SK-N-SH treated with all-trans-retinoic acid at 6 μM for 48 hours (cell line): ENCODE measurements at regions not wholly inside any gene's neighbourhood (a gene's known extent, or its start where the extent isn't known, plus 50 kb on each side); places are given as distances from the start of the nearest gene placed in this dataset.

Experiments
- ARNTL ChIP-seq: fragments of 450-650 bp; formaldehyde crosslinking; IDR thresholded peaks from 2 replicates; pipeline ENCODE4 v1.5.0; 2020; ENCODE audit warnings: low read depth, mild to moderate bottlenecking, moderate library complexity, borderline replicate concordance
- CREB5 ChIP-seq: fragments of 250-450 bp; sonication (Bioruptor Pico); IDR thresholded peaks from 2 replicates; pipeline ENCODE4 v1.5.1; 2020; ENCODE audit warnings: low read depth, mild to moderate bottlenecking, moderate library complexity
- CSDC2 ChIP-seq: fragments of 250-450 bp; sonication (Bioruptor Pico); IDR thresholded peaks from 2 replicates; pipeline ENCODE4 v1.5.0; 2020; ENCODE audit warnings: mild to moderate bottlenecking, moderate library complexity
- CSRNP3 ChIP-seq: fragments of 250-450 bp; sonication (Bioruptor Pico); IDR thresholded peaks from 2 replicates; pipeline ENCODE4 v1.5.1; 2021; ENCODE audit warnings: mild to moderate bottlenecking, moderate library complexity
- ESRRG ChIP-seq: fragments of 250-450 bp; sonication (Bioruptor Pico); IDR thresholded peaks from 2 replicates; pipeline ENCODE4 v1.6.1; 2021; ENCODE audit warnings: mild to moderate bottlenecking
- GLIS3 ChIP-seq: fragments of 250-450 bp; sonication (Bioruptor Pico); IDR thresholded peaks from 2 replicates; pipeline ENCODE4 v1.5.0; 2020; ENCODE audit warnings: mild to moderate bottlenecking, moderate library complexity
- ISL1 ChIP-seq: fragments of 250-450 bp; sonication (Bioruptor Pico); IDR thresholded peaks from 2 replicates; pipeline ENCODE4 v2.1.2; 2022; ENCODE audit warnings: mild to moderate bottlenecking, moderate library complexity
- OSR1 ChIP-seq: fragments of 250-450 bp; sonication (Bioruptor Pico); IDR thresholded peaks from 2 replicates; pipeline ENCODE4 v1.8.0; 2022; ENCODE audit warnings: moderate library complexity, mild to moderate bottlenecking, inconsistent platforms
- PATZ1 ChIP-seq: fragments of 250-450 bp; sonication (Bioruptor Pico); IDR thresholded peaks from 2 replicates; pipeline ENCODE4 v1.8.0; 2020; ENCODE audit warnings: mild to moderate bottlenecking, moderate library complexity, borderline replicate concordance
- POU6F1 ChIP-seq: fragments of 250-450 bp; sonication (Bioruptor Pico); IDR thresholded peaks from 2 replicates; pipeline ENCODE4 v1.8.0; 2021; ENCODE audit warnings: low read depth, mild to moderate bottlenecking, moderate library complexity, borderline replicate concordance
- SNAI2 ChIP-seq: fragments of 250-450 bp; sonication (Bioruptor Pico); IDR thresholded peaks from 2 replicates; pipeline ENCODE4 v1.5.0; 2020; ENCODE audit warnings: mild to moderate bottlenecking, moderate library complexity
- TOX ChIP-seq: fragments of 250-450 bp; sonication (Bioruptor Pico); IDR thresholded peaks from 2 replicates; pipeline ENCODE4 v1.8.0; 2021; ENCODE audit warnings: mild to moderate bottlenecking, moderate library complexity, borderline replicate concordance
- ZFP30 ChIP-seq: fragments of 450-650 bp; formaldehyde crosslinking; IDR thresholded peaks from 2 replicates; pipeline ENCODE4 v1.5.0; 2022; ENCODE audit warnings: mild to moderate bottlenecking, moderate library complexity
- ZNF70 ChIP-seq: fragments of 450-650 bp; formaldehyde crosslinking; IDR thresholded peaks from 2 replicates; pipeline ENCODE4 v1.5.0; 2020; ENCODE audit warnings: mild to moderate bottlenecking, moderate library complexity

GRCh38 chr2:234189786-234190300 is 139.3 kb downstream of the SPP2 start:
- no peak for TF ChIP-seq OSR1
- TF ChIP-seq POU6F1 (CRISPR knock-in tag), result no peak
- TF ChIP-seq CSRNP3, result no peak
- TF ChIP-seq ZFP30 (CRISPR knock-in tag), result no peak
- no peak for TF ChIP-seq CREB5 (CRISPR knock-in tag)
- TF ChIP-seq CSDC2 (CRISPR knock-in tag), result no peak
- TF ChIP-seq ESRRG (CRISPR knock-in tag), result no peak
- no peak for TF ChIP-seq TOX (CRISPR knock-in tag)
- TF ChIP-seq ISL1 (CRISPR knock-in tag), result no peak
- no peak for TF ChIP-seq GLIS3 (CRISPR knock-in tag)
- TF ChIP-seq ARNTL (CRISPR knock-in tag), result no peak
- no peak for TF ChIP-seq PATZ1
- TF ChIP-seq ZNF70 (CRISPR knock-in tag), result no peak
- TF ChIP-seq SNAI2, result no peak
